Stimulated activated CD8-positive, alpha-beta memory T cell treated with anti-CD3 and anti-CD28 coated beads, Interleukin-15, amount 100 ng/mL, for 1 hour (primary cell): ENCODE measurements at regions not wholly inside any gene's neighbourhood (a gene's known extent, or its start where the extent isn't known, plus 50 kb on each side); places are given as distances from the start of the nearest gene placed in this dataset.

ENCODE experiments used
- DNase-seq: peaks from one replicate; pipeline ENCODE4 v3.0.0-alpha.2; 2020; ENCODE audit warnings: low read depth

GRCh38 chr5:65068410-65068809, 299.7 kb downstream of the CWC27 start:
- DNase-seq, result no peak

GRCh38 chr5:65070026-65070425, 301.3 kb downstream of the CWC27 start:
- no peak for DNase-seq

- no peak for DNase-seq
Observed at GRCh38 chr5:65072850-65073249, 304.1 kb downstream of the CWC27 start.

- DNase-seq, result no peak
Observed at GRCh38 chr5:65073250-65073661, 304.5 kb downstream of the CWC27 start.

- DNase-seq, result no peak
Observed at GRCh38 chr5:65075623-65076250, 307.0 kb downstream of the CWC27 start.

GRCh38 chr5:65076251-65076869, 307.6 kb downstream of the CWC27 start:
- DNase-seq, result peak; percentile 34

- no peak for DNase-seq
Observed at GRCh38 chr5:65077653-65078052, 308.9 kb downstream of the CWC27 start.

- no peak for DNase-seq
Observed at GRCh38 chr5:65078331-65078730, 309.6 kb downstream of the CWC27 start.

GRCh38 chr5:65081071-65081470, 312.3 kb downstream of the CWC27 start:
- no peak for DNase-seq

- no peak for DNase-seq
Observed at GRCh38 chr5:65084795-65085515, 316.2 kb downstream of the CWC27 start.

- DNase-seq, result no peak
Observed at GRCh38 chr5:65085516-65085850, 316.8 kb downstream of the CWC27 start.

GRCh38 chr5:65086234-65086890, 317.6 kb downstream of the CWC27 start:
- no peak for DNase-seq

GRCh38 chr5:65087154-65087553, 318.4 kb downstream of the CWC27 start:
- no peak for DNase-seq

- no peak for DNase-seq
Observed at GRCh38 chr5:65094279-65094678, 325.5 kb downstream of the CWC27 start.

- DNase-seq, result no peak
Observed at GRCh38 chr5:65098393-65098792, 329.7 kb downstream of the CWC27 start.
